Activated T-helper 9 cell treated with anti-CD3 and anti-CD28 coated beads, Interleukin-2, amount 50 U/mL, for 16 hours (primary cell): ENCODE measurements at regions not wholly inside any gene's neighbourhood (a gene's known extent, or its start where the extent isn't known, plus 50 kb on each side); places are given as distances from the start of the nearest gene placed in this dataset.

Experiments
- DNase-seq: peaks from one replicate; pipeline ENCODE4 v3.0.0-alpha.2; 2020; ENCODE audit warnings: low read depth

- no peak for DNase-seq
Observed at GRCh38 chr2:6068429-6068828, 376.2 kb downstream of the SOX11 start.

- no peak for DNase-seq
Observed at GRCh38 chr2:6069381-6069780, 377.2 kb downstream of the SOX11 start.

GRCh38 chr2:6071519-6071918, 379.3 kb downstream of the SOX11 start:
- no peak for DNase-seq

- DNase-seq = no peak
Observed at GRCh38 chr2:6072276-6072675, 380.1 kb downstream of the SOX11 start.

GRCh38 chr2:6072768-6073167, 380.6 kb downstream of the SOX11 start:
- DNase-seq = no peak

GRCh38 chr2:6073191-6074088, 381.3 kb downstream of the SOX11 start:
- DNase-seq = no peak

- DNase-seq = no peak
Observed at GRCh38 chr2:6074089-6074643, 382.0 kb downstream of the SOX11 start.

GRCh38 chr2:6077585-6077984, 385.4 kb downstream of the SOX11 start:
- no peak for DNase-seq

- DNase-seq = no peak
Observed at GRCh38 chr2:6078414-6078813, 386.2 kb downstream of the SOX11 start.

GRCh38 chr2:6079405-6079804, 387.2 kb downstream of the SOX11 start:
- DNase-seq = no peak

GRCh38 chr2:6080932-6081753, 389.0 kb downstream of the SOX11 start:
- DNase-seq = no peak

- no peak for DNase-seq
Observed at GRCh38 chr2:6081955-6082624, 389.9 kb downstream of the SOX11 start.

GRCh38 chr2:6082625-6083018, 390.4 kb downstream of the SOX11 start:
- DNase-seq = no peak

- DNase-seq = no peak
Observed at GRCh38 chr2:6083136-6083535, 391.0 kb downstream of the SOX11 start.

- DNase-seq = no peak
Observed at GRCh38 chr2:6089474-6089873, 397.3 kb downstream of the SOX11 start.

GRCh38 chr2:6103372-6103771, 411.2 kb downstream of the SOX11 start:
- no peak for DNase-seq

- DNase-seq = no peak
Observed at GRCh38 chr2:6103949-6104348, 411.8 kb downstream of the SOX11 start.

- DNase-seq = no peak
Observed at GRCh38 chr2:6107290-6107689, 415.1 kb downstream of the SOX11 start.

GRCh38 chr2:6109831-6110230, 417.6 kb downstream of the SOX11 start:
- no peak for DNase-seq

- DNase-seq = no peak
Observed at GRCh38 chr2:6111781-6112261, 419.6 kb downstream of the SOX11 start.

- DNase-seq = no peak
Observed at GRCh38 chr2:6113786-6114185, 421.6 kb downstream of the SOX11 start.

GRCh38 chr2:6127718-6128117, 435.5 kb downstream of the SOX11 start:
- DNase-seq = no peak
